Heart left ventricle (tissue), 13 donors: ENCODE measurements at regions not wholly inside any gene's neighbourhood (a gene's known extent, or its start where the extent isn't known, plus 50 kb on each side); places are given as distances from the start of the nearest gene placed in this dataset.

ENCODE experiments used
- CTCF ChIP-seq, 12 donors: fragments of 200-600 bp; sonication (generic) in 4 of 12; IDR thresholded peaks; one replicate each; pipeline versions ENCODE4 v1.5.0 to v1.8.0; 2018 to 2022; ENCODE audit warnings: antibody characterized with exemption in 12 of 12, mild to moderate bottlenecking in 5 of 12
- POLR2A ChIP-seq, 2 donors: fragments of 450-650 bp; IDR thresholded peaks; one replicate each; pipeline ENCODE4 v1.6.1; 2017; ENCODE audit warnings: antibody characterized with exemption in 2 of 2, mild to moderate bottlenecking in 2 of 2, moderate library complexity in 2 of 2
- donor health status: ischemic (EF 13 %, LVEDD 7.1; RV severe dilation, severe dysfunction).
- donor health status: DM: no; HTN: yes; CAD: no.
- donor health status: DM: no; HTN: no; CAD: no.
- donor health status: ischemic (EF 25% LVEDD 6.9; RV normal size, moderate dysfunction).
- donor health status: ischemic (EF 25% LVEDD 5.7; RV mildly dilated, moderate dysfunction).
- donor health status: ischemic (EF 35%, LVEDD 5.7; RV mildly dilated, moderate dysfunction).
- donor health status: nonischemic (EF 11% LVEDD 7.7; RV severe dilation, severe dysfunction).
- donor health status: DM: yes; HTN: yes; CAD: no.
- donor health status: PGD.
- donor health status: ischemic (EF 29% LVEDD 5.4; RV normal size, mild dysfunction).
- donor health status: nonischemic (EF 23%, LVEDD 6.1; RV moderate dilation, normal function).

- TF ChIP-seq POLR2A (IDR thresholded peaks at IDR 0.05): no peak
- TF ChIP-seq CTCF (IDR thresholded peaks at IDR 0.05): no peak
Measured at GRCh38 chr3:159803459-159803858, 185.2 kb upstream of the IL12A start.
